ENCODE measurements at regions not wholly inside any gene's neighbourhood (a gene's known extent, or its start where the extent isn't known, plus 50 kb on each side); places are given as distances from the start of the nearest gene placed in this dataset.

- TF ChIP-seq CTCF (IDR thresholded peaks at IDR 0.05) (no peak), POLR2A (IDR thresholded peaks at IDR 0.05) (no peak)
Observed at GRCh38 chr17:33596899-33597298, 303.8 kb upstream of the ASIC2 start.

Data from esophagus squamous epithelium (tissue), 4 donors.